Heart left ventricle (tissue), 13 donors: ENCODE measurements at regions not wholly inside any gene's neighbourhood (a gene's known extent, or its start where the extent isn't known, plus 50 kb on each side); places are given as distances from the start of the nearest gene placed in this dataset.

Source experiments
- CTCF ChIP-seq, 12 donors: fragments of 200-600 bp; sonication (generic) in 4 of 12; IDR thresholded peaks; one replicate each; pipeline versions ENCODE4 v1.5.0 to v1.8.0; 2018 to 2022; ENCODE audit warnings: antibody characterized with exemption in 12 of 12, mild to moderate bottlenecking in 5 of 12
- POLR2A ChIP-seq, 2 donors: fragments of 450-650 bp; IDR thresholded peaks; one replicate each; pipeline ENCODE4 v1.6.1; 2017; ENCODE audit warnings: antibody characterized with exemption in 2 of 2, mild to moderate bottlenecking in 2 of 2, moderate library complexity in 2 of 2
- donor health status: ischemic (EF 13 %, LVEDD 7.1; RV severe dilation, severe dysfunction).
- donor health status: DM: no; HTN: yes; CAD: no.
- donor health status: DM: no; HTN: no; CAD: no.
- donor health status: ischemic (EF 25% LVEDD 6.9; RV normal size, moderate dysfunction).
- donor health status: ischemic (EF 25% LVEDD 5.7; RV mildly dilated, moderate dysfunction).
- donor health status: ischemic (EF 35%, LVEDD 5.7; RV mildly dilated, moderate dysfunction).
- donor health status: nonischemic (EF 11% LVEDD 7.7; RV severe dilation, severe dysfunction).
- donor health status: DM: yes; HTN: yes; CAD: no.
- donor health status: PGD.
- donor health status: ischemic (EF 29% LVEDD 5.4; RV normal size, mild dysfunction).
- donor health status: nonischemic (EF 23%, LVEDD 6.1; RV moderate dilation, normal function).

GRCh38 chr7:145276118-145276517 is 440.3 kb upstream of the TPK1 start:
- no peak for TF ChIP-seq CTCF (IDR thresholded peaks at IDR 0.05)
- TF ChIP-seq POLR2A (IDR thresholded peaks at IDR 0.05), result no peak
